OCI-LY1 (cell line): ENCODE measurements at regions not wholly inside any gene's neighbourhood (a gene's known extent, or its start where the extent isn't known, plus 50 kb on each side); places are given as distances from the start of the nearest gene placed in this dataset.

Experiments used
- CTCF ChIP-seq: fragments of 200-600 bp; sonication (generic), shearing (Covaris generic); IDR thresholded peaks from 2 replicates; pipeline ENCODE4 v1.5.1; 2017; ENCODE audit warnings: mild to moderate bottlenecking, antibody characterized with exemption, low read length, moderate library complexity, mixed read lengths
- EZH2 ChIP-seq: fragments of 200-600 bp; sonication (generic), shearing (Covaris generic); IDR thresholded peaks from 2 replicates; pipeline ENCODE4 v1.8.0; 2017; ENCODE audit warnings: borderline replicate concordance, mixed run types, mild to moderate bottlenecking, antibody characterized with exemption, low read length, moderate library complexity, mixed read lengths

- TF ChIP-seq CTCF: no peak
- no peak for TF ChIP-seq EZH2
Measured at GRCh38 chr20:19908576-19908975, 108.6 kb upstream of the NAA20 start.
